IMR-90 (cell line): ENCODE measurements at regions not wholly inside any gene's neighbourhood (a gene's known extent, or its start where the extent isn't known, plus 50 kb on each side); places are given as distances from the start of the nearest gene placed in this dataset.

Experiments
- ATAC-seq: fragments of 200-7000 bp; cut with Tn5 transposase; 2 replicates; pipeline ENCODE4 v1.9.1; 2020; ENCODE audit warnings: low read depth, mild to moderate bottlenecking, moderate library complexity
- BruUV-seq: library from RNA; stranded (reverse); fragments of 400-500 nt; replicated peaks from 2 replicates; lab custom pipeline; 2021; lab: Mats Ljungman, UMichigan
- CTCF ChIA-PET: fragments of 300-600 bp; formaldehyde crosslinking; extraction: SDS; loops from one replicate; lab custom pipeline; 2021; ENCODE audit warnings: antibody characterized with exemption; lab: Yijun Ruan, JAX
- POLR2A ChIA-PET: fragments of 300-600 bp; sonication (Branson Sonifier 250); formaldehyde crosslinking; loops from one replicate; lab custom pipeline; 2022; ENCODE audit warnings: antibody characterized with exemption; ENCODE audit not compliant: unreplicated experiment; lab: Charles Lee
- DNase-seq: peaks from one replicate; pipeline ENCODE4 v3.0.0; 2013
- H2AFZ ChIP-seq: replicated peaks from 2 replicates; pipeline ENCODE3; 2013; ENCODE audit warnings: low read length, mild to moderate bottlenecking; ENCODE audit not compliant: poor library complexity
- H2AK5ac ChIP-seq: 2 replicates; pipeline ENCODE4 v1.6.1; 2013; ENCODE audit warnings: low read depth, low read length, inconsistent platforms
- H2AK9ac ChIP-seq: replicated peaks from 2 replicates; pipeline ENCODE3; 2013; ENCODE audit warnings: mild to moderate bottlenecking, low read depth, low read length, moderate library complexity; ENCODE audit not compliant: poor library complexity
- H2BK120ac ChIP-seq: 2 replicates; pipeline ENCODE4 v1.6.1; 2013; ENCODE audit warnings: low read depth, low read length, inconsistent platforms
- H2BK15ac ChIP-seq: 3 replicates; pipeline ENCODE4 v1.6.1; 2013; ENCODE audit warnings: low read depth, low read length, inconsistent platforms
- H2BK20ac ChIP-seq: 2 replicates; pipeline ENCODE4 v1.6.1; 2013; ENCODE audit warnings: low read depth, mild to moderate bottlenecking, inconsistent platforms, low read length, moderate library complexity
- H2BK5ac ChIP-seq: 2 replicates; pipeline ENCODE4 v1.6.1; 2013; ENCODE audit warnings: mild to moderate bottlenecking, low read depth, low read length, inconsistent platforms; ENCODE audit not compliant: poor library complexity, severe bottlenecking
- H3K14ac ChIP-seq: replicated peaks from 2 replicates; pipeline ENCODE4 v1.6.1; 2013; ENCODE audit warnings: low read depth, low read length, inconsistent platforms
- H3K18ac ChIP-seq: 2 replicates; pipeline ENCODE4 v1.6.1; 2013; ENCODE audit warnings: low read depth, low read length, control low read depth
- H3K23ac ChIP-seq: 2 replicates; pipeline ENCODE4 v1.6.1; 2013; ENCODE audit warnings: low read depth, low read length, inconsistent platforms
- H3K27ac ChIP-seq: 2 replicates; pipeline ENCODE4 v1.5.1; 2013; ENCODE audit warnings: mild to moderate bottlenecking, control low read depth, low read length; ENCODE audit not compliant: insufficient read depth
- H3K27me3 ChIP-seq: 2 replicates; pipeline ENCODE4 v1.6.1; 2013; ENCODE audit warnings: low read length; ENCODE audit not compliant: control insufficient read depth, insufficient read depth
- H3K36me3 ChIP-seq: 2 replicates; pipeline ENCODE4 v1.6.1; 2013; ENCODE audit warnings: low read length, mixed read lengths; ENCODE audit not compliant: control insufficient read depth, insufficient read depth
- H3K4ac ChIP-seq: 2 replicates; pipeline ENCODE4 v1.6.1; 2013; ENCODE audit warnings: low read depth, low read length, inconsistent platforms
- H3K4me1 ChIP-seq: 2 replicates; pipeline ENCODE4 v1.6.1; 2013; ENCODE audit warnings: low read length, mixed read lengths; ENCODE audit not compliant: control insufficient read depth, insufficient read depth
- H3K4me2 ChIP-seq: 2 replicates; pipeline ENCODE4 v1.6.1; 2013; ENCODE audit warnings: low read depth, mild to moderate bottlenecking, control low read depth, low read length, moderate library complexity
- H3K4me3 ChIP-seq: 2 replicates; pipeline ENCODE4 v1.5.1; 2013; ENCODE audit warnings: low read depth, mild to moderate bottlenecking, control low read depth, low read length, moderate library complexity; ENCODE audit not compliant: insufficient read depth
- H3K56ac ChIP-seq: 2 replicates; pipeline ENCODE4 v1.6.1; 2013; ENCODE audit warnings: low read length, inconsistent platforms; ENCODE audit not compliant: insufficient read depth; ENCODE audit errors: extremely low read depth
- H3K79me1 ChIP-seq, 2 experiments: 2 replicates each; pipeline ENCODE4 v1.6.1; 2013; ENCODE audit warnings: low read length in 2 of 2, inconsistent platforms in 1 of 2, low read depth in 1 of 2
- H3K9ac ChIP-seq: 2 replicates; pipeline ENCODE4 v1.6.1; 2013; ENCODE audit warnings: low read depth, low read length, control low read depth
- H3K9me1 ChIP-seq: 2 replicates; pipeline ENCODE4 v1.6.1; 2013; ENCODE audit warnings: low read length, inconsistent platforms; ENCODE audit not compliant: insufficient read depth
- H3K9me3 ChIP-seq: 2 replicates; pipeline ENCODE4 v1.6.1; 2013; ENCODE audit warnings: low read length; ENCODE audit not compliant: control insufficient read depth, insufficient read depth
- H4K20me1 ChIP-seq: 2 replicates; pipeline ENCODE4 v1.6.1; 2013; ENCODE audit warnings: low read length, inconsistent platforms; ENCODE audit not compliant: insufficient read depth
- H4K5ac ChIP-seq: 2 replicates; pipeline ENCODE4 v1.6.1; 2013; ENCODE audit warnings: mild to moderate bottlenecking, low read depth, low read length, control low read depth
- H4K8ac ChIP-seq, 2 experiments: 2 replicates each; pipeline ENCODE4 v1.6.1; 2013; ENCODE audit warnings: low read depth in 2 of 2, low read length in 2 of 2, control low read depth in 1 of 2, inconsistent platforms in 1 of 2
- H4K91ac ChIP-seq: 2 replicates; pipeline ENCODE4 v1.6.1; 2013; ENCODE audit warnings: low read depth, low read length, inconsistent platforms; ENCODE audit not compliant: insufficient read depth
- BHLHE40 ChIP-seq: fragments of 150-350 bp; IDR thresholded peaks from 2 replicates; pipeline ENCODE4 v1.6.1; 2016; ENCODE audit warnings: mild to moderate bottlenecking, low read depth, low read length
- CEBPB ChIP-seq: IDR thresholded peaks from 2 replicates; pipeline ENCODE4 v1.6.1; 2012; ENCODE audit warnings: low read depth, low read length, improper control_type of control experiment
- CHD1 ChIP-seq: IDR thresholded peaks from 2 replicates; pipeline ENCODE4 v1.6.1; 2012; ENCODE audit warnings: low read depth, low read length, improper control_type of control experiment
- FOS ChIP-seq: fragments of 150-350 bp; IDR thresholded peaks from 2 replicates; pipeline ENCODE4 v1.6.1; 2016; ENCODE audit warnings: low read depth, low read length
- MAFK ChIP-seq: IDR thresholded peaks from 2 replicates; pipeline ENCODE4 v1.6.1; 2012; ENCODE audit warnings: low read depth, low read length, improper control_type of control experiment
- MAZ ChIP-seq: IDR thresholded peaks from 2 replicates; pipeline ENCODE4 v1.6.1; 2012; ENCODE audit warnings: low read depth, mild to moderate bottlenecking, low read length, improper control_type of control experiment, moderate library complexity, borderline replicate concordance
- MXI1 ChIP-seq: IDR thresholded peaks from 2 replicates; pipeline ENCODE4 v1.6.1; 2012; ENCODE audit warnings: low read depth, mild to moderate bottlenecking, low read length, moderate library complexity, borderline replicate concordance
- NFE2L2 ChIP-seq: fragments of 150-350 bp; IDR thresholded peaks from 2 replicates; pipeline ENCODE4 v1.6.1; 2016; ENCODE audit warnings: low read depth, mild to moderate bottlenecking, low read length
- POLR2A ChIP-seq: IDR thresholded peaks from 2 replicates; pipeline ENCODE4 v1.6.1; 2012; ENCODE audit warnings: mild to moderate bottlenecking, low read depth, low read length
- RAD21 ChIP-seq: IDR thresholded peaks from 2 replicates; pipeline ENCODE4 v1.6.1; 2012; ENCODE audit warnings: low read length, improper control_type of control experiment
- RCOR1 ChIP-seq: IDR thresholded peaks from 2 replicates; pipeline ENCODE4 v1.6.1; 2012; ENCODE audit warnings: mild to moderate bottlenecking, low read length, improper control_type of control experiment; ENCODE audit not compliant: insufficient replicate concordance
- RFX5 ChIP-seq: IDR thresholded peaks from 2 replicates; pipeline ENCODE4 v1.8.0; 2012; ENCODE audit warnings: low read depth, mild to moderate bottlenecking, low read length, moderate library complexity
- SMC3 ChIP-seq: fragments of 150-350 bp; IDR thresholded peaks from 2 replicates; pipeline ENCODE4 v1.6.1; 2016; ENCODE audit warnings: low read depth, mild to moderate bottlenecking, antibody characterized with exemption, low read length, moderate library complexity
- WGBS, 2 experiments: methylation state at CpG; one replicate each; pipeline versions ENCODE4 v1.1.5 to v1.1.7; 2013; ENCODE audit warnings: missing lambda C conversion rate in 2 of 2; ENCODE audit not compliant: insufficient read length in 1 of 2; ENCODE audit errors: extremely low coverage in 2 of 2; 5-methylcytosine and 5-hydroxymethylcytosine counted together
- dilution Hi-C: fragments of 300-500 bp; cut with HindIII; formaldehyde crosslinking; loops from one replicate; pipeline ENCODE4 v1.14.3; 2018; ENCODE audit warnings: low sequenced_read_pairs; ENCODE audit not compliant: unreplicated experiment
- in situ Hi-C: fragments of 300-500 bp; cut with MboI; formaldehyde crosslinking; loops from 3 replicates; pipeline ENCODE4 v1.14.3; 2019; ENCODE audit warnings: low sequenced_read_pairs, inconsistent platforms, mixed read lengths
- intact Hi-C: fragments of 100-400 bp; cut with micrococcal nuclease; formaldehyde crosslinking; loops from 2 replicates; pipeline ENCODE4 v1.10.0; 2022
- TF ChIP-seq, protein P1 (sequence below): conservative IDR thresholded peaks from 2 replicates; pipeline ENCODE4 v1.5.1; 2012; ENCODE audit warnings: mild to moderate bottlenecking, low read depth, low read length, improper control_type of control experiment
- TF ChIP-seq, protein P2 (sequence below): fragments of 150-350 bp; IDR thresholded peaks from 2 replicates; pipeline ENCODE4 v1.6.1; 2017; ENCODE audit warnings: mild to moderate bottlenecking, antibody characterized with exemption, low read length, low read depth
- TF ChIP-seq, protein P3 (sequence below): fragments of 150-350 bp; IDR thresholded peaks from 2 replicates; pipeline ENCODE4 v1.6.1; 2016; ENCODE audit warnings: low read depth, mild to moderate bottlenecking, low read length, moderate library complexity, borderline replicate concordance

DNA sequence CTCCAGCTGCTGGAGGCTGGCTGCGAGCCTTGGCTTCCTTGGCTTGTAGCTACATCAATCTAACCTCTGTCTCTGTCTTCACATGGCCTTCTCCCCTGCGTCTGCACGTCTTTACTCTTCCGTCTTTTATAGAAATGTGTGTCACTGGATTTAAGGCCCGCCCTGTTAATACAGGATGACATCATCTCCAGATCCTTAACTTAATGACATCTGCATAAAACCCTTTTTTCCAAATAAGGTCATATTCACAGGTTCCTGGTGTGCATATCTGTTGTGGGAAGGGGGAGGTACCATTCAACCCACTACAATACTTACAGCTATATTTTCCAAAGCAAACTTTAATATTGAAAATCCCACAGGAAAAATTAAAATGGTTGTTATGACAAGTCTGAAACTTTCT is 165.3 kb upstream of the FOXD3 start:
- dilution Hi-C loops: no loop called here

More for the DNA sequence above, 165.3 kb upstream of the FOXD3 start:
- no peak overlapping the region for H3K18ac ChIP-seq
- no peak overlapping the region for H2BK5ac ChIP-seq
- no TSS peak for BruUV-seq
- H3K9ac ChIP-seq: no peak overlapping the region
- CTCF ChIA-PET: interaction anchor here (0.6 kb wide), 1 partner anchor 15 kb away, joined by 3 read pairs; no protein-coding TSS in a partner anchor
- H3K4me3 ChIP-seq: no peak overlapping the region
- H3K23ac ChIP-seq: no peak overlapping the region
- H3K27ac ChIP-seq: no peak overlapping the region
- no peak overlapping the region for H3K4ac ChIP-seq
- ATAC-seq: no peak
- no peaks in the 10 kb centered on the region for H3K4me1 ChIP-seq
- no peaks in the 10 kb centered on the region for H3K9me1 ChIP-seq
- no peaks in the 10 kb centered on the region for H3K79me1 ChIP-seq
- no peak overlapping the region for H4K8ac ChIP-seq
- H3K56ac ChIP-seq: no peak overlapping the region
- H2BK15ac ChIP-seq: no peak overlapping the region
- no peak overlapping the region for H2BK20ac ChIP-seq
- H3K27me3 ChIP-seq: no peaks in the 10 kb centered on the region
- POLR2A ChIA-PET: no interaction called here
- H4K5ac ChIP-seq: no peak overlapping the region
- H2AFZ ChIP-seq: no peak overlapping the region
- intact Hi-C loops: no loop called here
- no peak overlapping the region for H3K4me2 ChIP-seq
- in situ Hi-C loops: no loop called here
- H3K9me3 ChIP-seq: no peaks in the 10 kb centered on the region
- TF ChIP-seq, protein P1, sequence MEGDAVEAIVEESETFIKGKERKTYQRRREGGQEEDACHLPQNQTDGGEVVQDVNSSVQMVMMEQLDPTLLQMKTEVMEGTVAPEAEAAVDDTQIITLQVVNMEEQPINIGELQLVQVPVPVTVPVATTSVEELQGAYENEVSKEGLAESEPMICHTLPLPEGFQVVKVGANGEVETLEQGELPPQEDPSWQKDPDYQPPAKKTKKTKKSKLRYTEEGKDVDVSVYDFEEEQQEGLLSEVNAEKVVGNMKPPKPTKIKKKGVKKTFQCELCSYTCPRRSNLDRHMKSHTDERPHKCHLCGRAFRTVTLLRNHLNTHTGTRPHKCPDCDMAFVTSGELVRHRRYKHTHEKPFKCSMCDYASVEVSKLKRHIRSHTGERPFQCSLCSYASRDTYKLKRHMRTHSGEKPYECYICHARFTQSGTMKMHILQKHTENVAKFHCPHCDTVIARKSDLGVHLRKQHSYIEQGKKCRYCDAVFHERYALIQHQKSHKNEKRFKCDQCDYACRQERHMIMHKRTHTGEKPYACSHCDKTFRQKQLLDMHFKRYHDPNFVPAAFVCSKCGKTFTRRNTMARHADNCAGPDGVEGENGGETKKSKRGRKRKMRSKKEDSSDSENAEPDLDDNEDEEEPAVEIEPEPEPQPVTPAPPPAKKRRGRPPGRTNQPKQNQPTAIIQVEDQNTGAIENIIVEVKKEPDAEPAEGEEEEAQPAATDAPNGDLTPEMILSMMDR: no peak
- TF ChIP-seq FOS (no peak), CHD1 (no peak), NFE2L2 (no peak), RAD21 (no peak), RCOR1 (no peak), MXI1 (no peak), BHLHE40 (no peak), POLR2A (no peak), CEBPB (no peak), MAFK (no peak), MAZ (no peak), SMC3 (no peak), RFX5 (no peak)
- TF ChIP-seq, protein P2, sequence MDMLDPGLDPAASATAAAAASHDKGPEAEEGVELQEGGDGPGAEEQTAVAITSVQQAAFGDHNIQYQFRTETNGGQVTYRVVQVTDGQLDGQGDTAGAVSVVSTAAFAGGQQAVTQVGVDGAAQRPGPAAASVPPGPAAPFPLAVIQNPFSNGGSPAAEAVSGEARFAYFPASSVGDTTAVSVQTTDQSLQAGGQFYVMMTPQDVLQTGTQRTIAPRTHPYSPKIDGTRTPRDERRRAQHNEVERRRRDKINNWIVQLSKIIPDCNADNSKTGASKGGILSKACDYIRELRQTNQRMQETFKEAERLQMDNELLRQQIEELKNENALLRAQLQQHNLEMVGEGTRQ: no peak
- TF ChIP-seq, protein P3, sequence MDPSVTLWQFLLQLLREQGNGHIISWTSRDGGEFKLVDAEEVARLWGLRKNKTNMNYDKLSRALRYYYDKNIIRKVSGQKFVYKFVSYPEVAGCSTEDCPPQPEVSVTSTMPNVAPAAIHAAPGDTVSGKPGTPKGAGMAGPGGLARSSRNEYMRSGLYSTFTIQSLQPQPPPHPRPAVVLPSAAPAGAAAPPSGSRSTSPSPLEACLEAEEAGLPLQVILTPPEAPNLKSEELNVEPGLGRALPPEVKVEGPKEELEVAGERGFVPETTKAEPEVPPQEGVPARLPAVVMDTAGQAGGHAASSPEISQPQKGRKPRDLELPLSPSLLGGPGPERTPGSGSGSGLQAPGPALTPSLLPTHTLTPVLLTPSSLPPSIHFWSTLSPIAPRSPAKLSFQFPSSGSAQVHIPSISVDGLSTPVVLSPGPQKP: no peak
- no peaks in the 10 kb centered on the region for H4K20me1 ChIP-seq
- no peak for DNase-seq
- no CpG with 5 or more reads among the region's 5 CpGs for WGBS, 2 experiments
- H2AK9ac ChIP-seq: no peak overlapping the region
- no peak overlapping the region for H4K91ac ChIP-seq
- no peak overlapping the region for H2BK120ac ChIP-seq
- no peak overlapping the region for H3K14ac ChIP-seq
- no peak overlapping the region for H2AK5ac ChIP-seq
- no peaks in the 10 kb centered on the region for H3K36me3 ChIP-seq
